ENCODE measurements at regions not wholly inside any gene's neighbourhood (a gene's known extent, or its start where the extent isn't known, plus 50 kb on each side); places are given as distances from the start of the nearest gene placed in this dataset.

DNA sequence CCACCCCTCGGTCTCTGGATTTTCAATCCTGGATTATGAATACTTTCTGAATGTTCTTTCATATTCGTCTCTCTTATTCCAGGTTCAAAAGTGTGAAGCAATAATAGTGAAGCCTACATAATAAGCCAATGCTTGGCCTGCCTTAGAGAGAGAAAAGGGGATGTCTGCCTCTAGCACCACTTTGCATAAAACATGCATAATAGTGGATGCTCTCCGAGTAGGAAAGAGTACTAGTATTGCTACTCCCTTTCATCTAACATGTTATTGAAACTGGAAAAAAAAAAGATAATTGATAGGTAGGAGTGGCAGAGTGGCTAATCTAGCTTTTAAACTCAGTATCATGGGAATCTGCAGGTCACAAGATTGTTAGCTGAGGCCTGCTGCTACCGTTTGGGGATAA lies 158.1 kb downstream of the SPATA31D1 start:
- Histone ChIP-seq H3K9me3 (ENCODE audit: control insufficient read depth in 2 of 2, insufficient read depth in 1 of 2, low read depth in 1 of 2, low read length in 1 of 2) (no peaks in the 10 kb centered on the region), H3K27me3 (ENCODE audit: control insufficient read depth in 1 of 2, insufficient read depth in 2 of 2, low read length in 2 of 2) (peaks cover 0 to 3% of the 10 kb centered on the region in 2 donors), H3K27ac (ENCODE audit: low read depth in 2 of 2, low read length in 1 of 2) (no peak overlapping the region), H3K36me3 (ENCODE audit: control insufficient read depth in 2 of 2, insufficient read depth in 2 of 2, low read length in 1 of 2) (no peaks in the 10 kb centered on the region), H3K4me1 (ENCODE audit: control insufficient read depth in 2 of 2, insufficient read depth in 2 of 2, low read length in 1 of 2) (no peaks in the 10 kb centered on the region), H3K4me3 (ENCODE audit: low read depth in 1 of 2, low read length in 2 of 2) (no peak overlapping the region)
- WGBS, 2 donors = 79 to 86% methylated on average over 4 of the region's 4 CpGs

GRCh38 chr9:82147798-82148425 lies 159.3 kb downstream of the SPATA31D1 start:
- Histone ChIP-seq H3K27ac (ENCODE audit: low read depth in 2 of 2, low read length in 1 of 2) (no peak overlapping the region), H3K27me3 (ENCODE audit: control insufficient read depth in 1 of 2, insufficient read depth in 2 of 2, low read length in 2 of 2) (peaks cover 0 to 3% of the 10 kb centered on the region in 2 donors), H3K4me1 (ENCODE audit: control insufficient read depth in 2 of 2, insufficient read depth in 2 of 2, low read length in 1 of 2) (no peaks in the 10 kb centered on the region), H3K4me3 (ENCODE audit: low read depth in 1 of 2, low read length in 2 of 2) (no peak overlapping the region), H3K36me3 (ENCODE audit: control insufficient read depth in 2 of 2, insufficient read depth in 2 of 2, low read length in 1 of 2) (no peaks in the 10 kb centered on the region), H3K9me3 (ENCODE audit: control insufficient read depth in 2 of 2, insufficient read depth in 1 of 2, low read depth in 1 of 2, low read length in 1 of 2) (no peaks in the 10 kb centered on the region)
- 40 to 53% methylated on average over 2 of the region's 2 CpGs for WGBS, 2 donors

- peaks cover 0 to 3% of the 10 kb centered on the region in 2 donors for H3K27me3 ChIP-seq (ENCODE audit: control insufficient read depth in 1 of 2, insufficient read depth in 2 of 2, low read length in 2 of 2)
- no peaks in the 10 kb centered on the region for H3K9me3 ChIP-seq (ENCODE audit: control insufficient read depth in 2 of 2, insufficient read depth in 1 of 2, low read depth in 1 of 2, low read length in 1 of 2)
- no peak overlapping the region for H3K27ac ChIP-seq (ENCODE audit: low read depth in 2 of 2, low read length in 1 of 2)
- H3K4me3 ChIP-seq (ENCODE audit: low read depth in 1 of 2, low read length in 2 of 2) = no peak overlapping the region
- 51 to 55% methylated on average over 1 of the region's 1 CpG for WGBS, 2 donors
- H3K36me3 ChIP-seq (ENCODE audit: control insufficient read depth in 2 of 2, insufficient read depth in 2 of 2, low read length in 1 of 2) = no peaks in the 10 kb centered on the region
- H3K4me1 ChIP-seq (ENCODE audit: control insufficient read depth in 2 of 2, insufficient read depth in 2 of 2, low read length in 1 of 2) = no peaks in the 10 kb centered on the region
Measured at GRCh38 chr9:82148426-82148810, 159.8 kb downstream of the SPATA31D1 start.

- H3K4me3 ChIP-seq (ENCODE audit: low read depth in 1 of 2, low read length in 2 of 2) = no peak overlapping the region
- H3K4me1 ChIP-seq (ENCODE audit: control insufficient read depth in 2 of 2, insufficient read depth in 2 of 2, low read length in 1 of 2) = no peaks in the 10 kb centered on the region
- H3K27ac ChIP-seq (ENCODE audit: low read depth in 2 of 2, low read length in 1 of 2) = no peak overlapping the region
- whole genome bisulfite sequencing, 2 donors = 48 to 67% methylated on average over 8 of the region's 8 CpGs
- peaks cover 0 to 3% of the 10 kb centered on the region in 2 donors for H3K27me3 ChIP-seq (ENCODE audit: control insufficient read depth in 1 of 2, insufficient read depth in 2 of 2, low read length in 2 of 2)
- H3K9me3 ChIP-seq (ENCODE audit: control insufficient read depth in 2 of 2, insufficient read depth in 1 of 2, low read depth in 1 of 2, low read length in 1 of 2) = no peaks in the 10 kb centered on the region
- no peaks in the 10 kb centered on the region for H3K36me3 ChIP-seq (ENCODE audit: control insufficient read depth in 2 of 2, insufficient read depth in 2 of 2, low read length in 1 of 2)
Measured at GRCh38 chr9:82148901-82149461, 160.4 kb downstream of the SPATA31D1 start.

DNA sequence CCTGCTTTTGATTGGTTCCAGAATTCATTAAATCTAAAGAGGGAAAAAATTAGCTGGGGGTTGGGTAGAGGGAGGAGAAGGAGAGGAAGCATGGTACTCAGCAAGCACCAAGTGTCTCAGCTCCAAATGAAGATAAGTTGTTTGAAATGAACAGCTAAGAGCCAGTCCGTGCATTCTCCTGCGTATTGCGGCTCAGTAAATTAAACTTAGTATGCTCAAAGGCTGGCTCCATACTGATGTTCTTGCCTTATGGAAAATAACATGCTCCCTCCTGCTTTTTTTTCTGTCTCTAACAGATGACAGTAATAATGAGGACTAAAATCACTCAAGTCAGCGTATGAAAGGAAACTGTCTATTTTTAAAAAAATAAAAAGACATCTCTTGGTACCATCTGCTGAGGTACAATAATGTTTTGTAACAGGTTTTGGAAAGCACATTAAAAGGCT lies 161.0 kb downstream of the SPATA31D1 start:
- 88 to 90% methylated on average over 4 of the region's 4 CpGs for WGBS, 2 donors
- Histone ChIP-seq H3K27me3 (ENCODE audit: control insufficient read depth in 1 of 2, insufficient read depth in 2 of 2, low read length in 2 of 2) (peaks cover 0 to 3% of the 10 kb centered on the region in 2 donors), H3K4me3 (ENCODE audit: low read depth in 1 of 2, low read length in 2 of 2) (no peak overlapping the region), H3K27ac (ENCODE audit: low read depth in 2 of 2, low read length in 1 of 2) (no peak overlapping the region), H3K9me3 (ENCODE audit: control insufficient read depth in 2 of 2, insufficient read depth in 1 of 2, low read depth in 1 of 2, low read length in 1 of 2) (no peaks in the 10 kb centered on the region), H3K4me1 (ENCODE audit: control insufficient read depth in 2 of 2, insufficient read depth in 2 of 2, low read length in 1 of 2) (no peaks in the 10 kb centered on the region), H3K36me3 (ENCODE audit: control insufficient read depth in 2 of 2, insufficient read depth in 2 of 2, low read length in 1 of 2) (no peaks in the 10 kb centered on the region)

- H3K4me1 ChIP-seq (ENCODE audit: control insufficient read depth in 2 of 2, insufficient read depth in 2 of 2, low read length in 1 of 2) = no peaks in the 10 kb centered on the region
- H3K36me3 ChIP-seq (ENCODE audit: control insufficient read depth in 2 of 2, insufficient read depth in 2 of 2, low read length in 1 of 2) = no peaks in the 10 kb centered on the region
- H3K4me3 ChIP-seq (ENCODE audit: low read depth in 1 of 2, low read length in 2 of 2) = no peak overlapping the region
- 88 to 90% methylated on average over 1 of the region's 1 CpG for WGBS, 2 donors
- H3K27me3 ChIP-seq (ENCODE audit: control insufficient read depth in 1 of 2, insufficient read depth in 2 of 2, low read length in 2 of 2) = peaks cover 0 to 3% of the 10 kb centered on the region in 2 donors
- H3K9me3 ChIP-seq (ENCODE audit: control insufficient read depth in 2 of 2, insufficient read depth in 1 of 2, low read depth in 1 of 2, low read length in 1 of 2) = no peaks in the 10 kb centered on the region
- H3K27ac ChIP-seq (ENCODE audit: low read depth in 2 of 2, low read length in 1 of 2) = no peak overlapping the region
Measured at GRCh38 chr9:82152181-82152580, 163.6 kb downstream of the SPATA31D1 start.

- Histone ChIP-seq H3K27ac (ENCODE audit: low read depth in 2 of 2, low read length in 1 of 2) (no peak overlapping the region), H3K36me3 (ENCODE audit: control insufficient read depth in 2 of 2, insufficient read depth in 2 of 2, low read length in 1 of 2) (no peaks in the 10 kb centered on the region), H3K4me1 (ENCODE audit: control insufficient read depth in 2 of 2, insufficient read depth in 2 of 2, low read length in 1 of 2) (no peaks in the 10 kb centered on the region), H3K9me3 (ENCODE audit: control insufficient read depth in 2 of 2, insufficient read depth in 1 of 2, low read depth in 1 of 2, low read length in 1 of 2) (no peaks in the 10 kb centered on the region), H3K27me3 (ENCODE audit: control insufficient read depth in 1 of 2, insufficient read depth in 2 of 2, low read length in 2 of 2) (peaks cover 0 to 3% of the 10 kb centered on the region in 2 donors), H3K4me3 (ENCODE audit: low read depth in 1 of 2, low read length in 2 of 2) (no peak overlapping the region)
Measured at GRCh38 chr9:82153032-82153431, 164.5 kb downstream of the SPATA31D1 start.

DNA sequence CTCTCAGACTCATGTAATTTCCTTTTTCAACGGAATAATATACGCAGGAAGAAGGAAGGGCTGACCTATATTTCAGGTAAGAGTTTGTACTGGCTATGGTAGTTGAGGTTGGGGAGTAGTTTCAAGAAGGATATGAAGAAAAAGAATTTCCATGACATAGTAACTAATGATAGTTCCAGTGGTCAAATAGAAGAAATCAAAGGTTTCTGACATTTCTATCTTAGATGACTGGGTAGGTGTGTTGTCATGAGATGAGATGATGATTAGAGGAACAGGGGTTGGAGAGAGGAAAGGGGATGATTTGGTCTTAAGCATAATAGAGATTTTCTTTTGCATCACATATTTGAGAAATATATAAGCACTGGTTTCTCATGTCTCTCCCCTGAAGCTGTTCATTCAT lies 166.0 kb downstream of the SPATA31D1 start:
- WGBS, 2 donors = 81 to 90% methylated on average over 2 of the region's 2 CpGs
- no peak overlapping the region for H3K4me3 ChIP-seq (ENCODE audit: low read depth in 1 of 2, low read length in 2 of 2)

DNA sequence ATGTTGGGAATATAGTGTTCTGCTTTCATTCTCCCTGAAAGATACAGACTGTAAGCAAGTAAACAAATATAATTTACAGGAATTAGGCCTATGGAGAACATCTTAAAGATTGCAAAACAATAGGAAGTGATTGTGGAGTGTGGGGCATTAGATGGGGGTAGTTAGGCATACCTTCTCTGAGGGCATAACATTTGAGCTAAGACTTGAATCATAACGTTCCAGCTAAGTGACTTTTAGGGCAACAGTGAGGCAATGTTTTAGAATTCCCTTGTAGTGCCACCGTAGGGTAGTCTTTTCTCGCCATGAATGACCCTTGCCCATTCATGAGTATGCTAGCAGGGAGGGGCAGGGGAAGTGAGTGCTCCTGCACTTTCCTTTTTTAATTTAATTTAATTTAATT lies 173.3 kb downstream of the SPATA31D1 start:
- Histone ChIP-seq H3K4me3 (ENCODE audit: low read depth in 1 of 2, low read length in 2 of 2) (no peak overlapping the region), H3K36me3 (ENCODE audit: control insufficient read depth in 2 of 2, insufficient read depth in 2 of 2, low read length in 1 of 2) (no peaks in the 10 kb centered on the region), H3K9me3 (ENCODE audit: control insufficient read depth in 2 of 2, insufficient read depth in 1 of 2, low read depth in 1 of 2, low read length in 1 of 2) (no peaks in the 10 kb centered on the region), H3K27me3 (ENCODE audit: control insufficient read depth in 1 of 2, insufficient read depth in 2 of 2, low read length in 2 of 2) (no peaks in the 10 kb centered on the region), H3K27ac (ENCODE audit: low read depth in 2 of 2, low read length in 1 of 2) (no peak overlapping the region), H3K4me1 (ENCODE audit: control insufficient read depth in 2 of 2, insufficient read depth in 2 of 2, low read length in 1 of 2) (no peaks in the 10 kb centered on the region)
- 81 to 84% methylated on average over 3 of the region's 3 CpGs for WGBS, 2 donors

More for the DNA sequence above, 166.0 kb downstream of the SPATA31D1 start:
- Histone ChIP-seq H3K27me3 (ENCODE audit: control insufficient read depth in 1 of 2, insufficient read depth in 2 of 2, low read length in 2 of 2) (peaks cover 0 to 3% of the 10 kb centered on the region in 2 donors), H3K36me3 (ENCODE audit: control insufficient read depth in 2 of 2, insufficient read depth in 2 of 2, low read length in 1 of 2) (no peaks in the 10 kb centered on the region), H3K4me1 (ENCODE audit: control insufficient read depth in 2 of 2, insufficient read depth in 2 of 2, low read length in 1 of 2) (no peaks in the 10 kb centered on the region), H3K27ac (ENCODE audit: low read depth in 2 of 2, low read length in 1 of 2) (no peak overlapping the region), H3K9me3 (ENCODE audit: control insufficient read depth in 2 of 2, insufficient read depth in 1 of 2, low read depth in 1 of 2, low read length in 1 of 2) (no peaks in the 10 kb centered on the region)

- Histone ChIP-seq H3K27ac (ENCODE audit: low read depth in 2 of 2, low read length in 1 of 2) (no peak overlapping the region), H3K4me1 (ENCODE audit: control insufficient read depth in 2 of 2, insufficient read depth in 2 of 2, low read length in 1 of 2) (no peaks in the 10 kb centered on the region), H3K36me3 (ENCODE audit: control insufficient read depth in 2 of 2, insufficient read depth in 2 of 2, low read length in 1 of 2) (no peaks in the 10 kb centered on the region), H3K9me3 (ENCODE audit: control insufficient read depth in 2 of 2, insufficient read depth in 1 of 2, low read depth in 1 of 2, low read length in 1 of 2) (no peaks in the 10 kb centered on the region), H3K27me3 (ENCODE audit: control insufficient read depth in 1 of 2, insufficient read depth in 2 of 2, low read length in 2 of 2) (no peaks in the 10 kb centered on the region), H3K4me3 (ENCODE audit: low read depth in 1 of 2, low read length in 2 of 2) (no peak overlapping the region)
- 88 to 90% methylated on average over 2 of the region's 2 CpGs for WGBS, 2 donors
Measured at GRCh38 chr9:82164159-82164558, 175.6 kb downstream of the SPATA31D1 start.
